Epithelial cell of prostate (primary cell): ENCODE measurements at regions not wholly inside any gene's neighbourhood (a gene's known extent, or its start where the extent isn't known, plus 50 kb on each side); places are given as distances from the start of the nearest gene placed in this dataset.
"Not testable (repeated sequence)": the region's sequence is repeated elsewhere in the genome, so short reads cannot be mapped to it uniquely, and the experiment has no call there.

Source experiments
- DNase-seq: peaks from one replicate; pipeline ENCODE4 v3.0.0-alpha.2; 2011; ENCODE audit warnings: low read depth, low spot score
- H3K27ac ChIP-seq: fragments of 450-650 bp; 2 replicates; pipeline ENCODE4 v1.5.1; 2017; ENCODE audit warnings: mild to moderate bottlenecking

DNA sequence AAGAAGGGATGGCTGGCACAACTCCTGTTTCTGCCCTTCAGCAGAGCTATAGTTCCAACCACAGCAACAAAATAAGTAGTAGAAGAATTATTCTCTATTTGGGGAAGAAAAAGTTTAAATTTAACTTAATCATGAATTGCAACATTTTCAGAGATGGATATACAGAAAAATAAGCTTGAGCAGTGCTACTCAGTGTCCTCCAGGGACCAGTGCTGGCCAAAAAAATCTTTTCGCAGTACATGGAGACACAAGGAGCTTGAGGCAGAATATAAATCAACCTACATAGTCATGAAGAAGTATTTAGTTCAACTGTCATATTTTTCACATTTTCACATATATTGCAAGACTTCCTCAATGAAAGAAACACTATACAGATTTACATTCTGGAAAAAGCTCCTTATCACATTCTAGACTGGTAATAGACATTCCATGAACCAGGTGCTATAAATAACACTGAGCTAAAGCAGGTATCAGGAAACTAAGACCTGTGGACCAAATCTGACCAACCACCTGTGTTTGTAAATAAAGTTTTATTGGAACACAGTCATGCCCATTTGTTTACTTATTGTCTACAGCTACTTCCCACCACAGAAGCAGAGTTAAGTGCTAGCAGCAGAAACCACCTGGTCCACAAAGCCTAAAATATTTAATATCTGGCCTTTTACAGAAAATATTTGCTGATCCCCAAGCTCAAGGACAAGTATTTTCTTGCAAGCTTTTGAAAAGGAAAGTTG lies 101.9 kb downstream of the RGS21 start:
- no peak for DNase-seq
- H3K27ac ChIP-seq: no peak overlapping the region

DNA sequence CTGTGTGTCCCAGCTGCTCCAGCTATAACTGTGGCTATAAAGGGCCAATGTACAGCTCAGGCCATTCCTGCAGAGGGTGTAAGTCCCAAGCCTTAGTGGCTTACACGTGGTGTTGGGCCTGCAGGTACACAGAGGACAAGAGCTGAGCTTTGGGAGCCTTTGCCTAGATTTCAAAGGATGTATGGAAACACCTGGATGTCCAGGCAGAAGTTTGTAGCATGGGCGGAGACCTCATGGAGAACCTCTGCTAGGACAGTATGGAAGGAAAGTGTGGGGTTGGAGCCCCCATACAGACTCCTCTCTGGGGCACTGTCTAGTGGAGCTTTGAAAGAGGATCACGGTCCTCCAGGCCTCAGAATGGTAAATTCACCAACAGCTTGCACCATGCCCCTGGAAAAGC lies 113.9 kb downstream of the RGS21 start:
- no peak overlapping the region for H3K27ac ChIP-seq
- no peak for DNase-seq

GRCh38 chr1:192435704-192436103 lies 118.9 kb downstream of the RGS21 start:
- H3K27ac ChIP-seq: no peak overlapping the region
- DNase-seq: no peak

DNA sequence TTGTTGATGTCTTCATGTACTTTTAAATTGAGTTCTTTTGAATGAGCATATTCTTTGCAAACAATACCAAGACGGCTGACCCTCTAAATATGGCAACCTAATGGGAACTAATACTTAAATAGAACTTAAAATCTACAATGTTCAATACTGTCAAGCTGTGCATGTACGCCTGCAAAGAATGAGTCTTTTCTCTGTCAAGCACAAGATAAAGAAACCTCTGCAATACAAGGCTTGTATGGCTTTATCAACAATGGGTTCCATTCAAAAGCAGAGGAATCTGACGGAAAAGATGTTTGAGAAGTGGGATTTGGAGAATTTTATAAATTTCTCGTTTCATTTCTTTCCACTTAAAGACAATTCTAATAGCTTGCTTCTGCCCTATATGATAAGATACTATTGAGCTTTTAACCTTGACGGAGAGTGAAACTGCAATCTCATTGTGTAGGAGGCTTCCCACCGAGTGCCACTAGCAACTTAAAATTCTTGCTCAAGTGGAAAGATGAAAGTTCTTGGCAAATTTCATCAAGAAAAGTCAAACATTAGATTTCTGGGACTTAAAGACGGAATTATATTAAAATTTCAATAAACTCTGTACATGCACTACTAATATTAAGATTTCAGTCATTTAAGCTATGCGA lies 119.8 kb downstream of the RGS21 start:
- DNase-seq: no peak
- H3K27ac ChIP-seq: no peak overlapping the region

- H3K27ac ChIP-seq: no peak overlapping the region
- no peak for DNase-seq
These were observed 121.9 kb downstream of the RGS21 start for GRCh38 chr1:192438737-192439136.

DNA sequence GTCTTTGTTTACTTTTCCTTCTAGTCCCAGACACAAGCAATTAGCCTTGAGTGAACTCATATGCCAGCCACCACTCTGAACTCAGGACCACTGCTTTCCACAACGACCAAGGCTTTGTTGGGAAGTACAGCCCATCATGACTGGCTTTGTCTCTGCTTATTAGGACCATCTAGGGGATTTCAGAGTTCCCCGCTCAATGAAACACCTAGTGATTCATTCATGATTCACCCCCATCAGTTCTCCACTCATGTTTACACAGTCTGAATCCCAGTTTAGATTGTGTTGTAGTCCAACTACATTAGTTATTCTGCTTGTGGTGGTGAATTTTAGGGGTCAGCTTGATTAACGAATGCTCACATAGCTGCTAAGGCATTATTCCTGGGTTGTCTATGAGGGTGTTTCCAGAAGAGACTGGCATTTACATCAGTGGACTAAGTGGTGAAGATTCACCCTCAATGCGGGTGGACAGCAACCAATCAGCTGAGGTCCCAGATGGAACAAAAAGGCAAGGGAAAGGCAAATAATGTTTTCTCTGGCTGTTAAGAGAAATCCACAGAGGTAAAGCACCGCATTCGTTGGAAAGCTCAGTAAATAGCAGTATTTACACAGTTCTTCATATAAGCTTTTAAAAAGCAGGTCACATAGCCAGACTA lies 122.7 kb downstream of the RGS21 start:
- DNase-seq: peak; percentile 40
- no peak overlapping the region for H3K27ac ChIP-seq

DNA sequence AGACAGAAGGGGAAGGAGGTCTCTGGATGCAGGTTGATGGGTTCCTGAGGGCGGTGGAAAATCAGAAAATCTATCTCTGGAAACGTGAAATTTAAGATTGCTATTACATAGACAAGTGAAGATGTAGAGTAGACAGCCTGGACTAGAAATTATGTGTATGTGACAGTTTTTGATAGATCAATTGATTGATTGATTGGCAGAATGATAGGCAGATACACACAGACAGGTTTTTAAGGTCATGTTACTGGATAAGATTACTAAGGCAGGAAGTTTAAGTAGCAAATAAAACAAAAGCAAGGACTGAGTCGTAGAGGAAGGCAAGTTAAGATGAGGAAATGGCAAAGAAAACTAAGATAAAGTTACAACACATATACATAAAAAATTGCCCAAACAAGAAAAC lies 124.7 kb downstream of the RGS21 start:
- no peak for DNase-seq
- H3K27ac ChIP-seq: no peak overlapping the region

- no peak for DNase-seq
- no peak overlapping the region for H3K27ac ChIP-seq
These were observed 125.9 kb downstream of the RGS21 start for GRCh38 chr1:192442736-192443135.

DNA sequence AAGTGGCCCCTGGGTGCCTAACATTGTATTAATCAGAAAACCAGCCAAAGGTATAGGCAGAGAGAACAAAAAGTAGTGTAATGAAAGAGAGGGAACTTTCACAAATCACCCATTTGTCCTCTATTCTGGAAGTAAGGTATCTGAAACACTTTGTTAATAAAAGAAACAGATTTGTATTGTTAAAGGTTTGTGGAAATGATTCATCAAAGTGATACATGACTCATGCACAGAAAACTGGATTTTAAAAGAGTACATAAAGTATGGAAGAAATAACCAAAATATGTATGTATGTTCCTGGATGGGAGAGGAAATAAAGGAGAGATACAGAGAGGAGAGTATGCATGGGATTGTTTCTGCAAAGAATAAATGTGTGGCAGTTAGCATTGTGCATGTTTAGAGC lies 126.8 kb downstream of the RGS21 start:
- no peak for DNase-seq
- H3K27ac ChIP-seq: no peak overlapping the region

GRCh38 chr1:192445241-192445640 lies 128.4 kb downstream of the RGS21 start:
- no peak overlapping the region for H3K27ac ChIP-seq

DNA sequence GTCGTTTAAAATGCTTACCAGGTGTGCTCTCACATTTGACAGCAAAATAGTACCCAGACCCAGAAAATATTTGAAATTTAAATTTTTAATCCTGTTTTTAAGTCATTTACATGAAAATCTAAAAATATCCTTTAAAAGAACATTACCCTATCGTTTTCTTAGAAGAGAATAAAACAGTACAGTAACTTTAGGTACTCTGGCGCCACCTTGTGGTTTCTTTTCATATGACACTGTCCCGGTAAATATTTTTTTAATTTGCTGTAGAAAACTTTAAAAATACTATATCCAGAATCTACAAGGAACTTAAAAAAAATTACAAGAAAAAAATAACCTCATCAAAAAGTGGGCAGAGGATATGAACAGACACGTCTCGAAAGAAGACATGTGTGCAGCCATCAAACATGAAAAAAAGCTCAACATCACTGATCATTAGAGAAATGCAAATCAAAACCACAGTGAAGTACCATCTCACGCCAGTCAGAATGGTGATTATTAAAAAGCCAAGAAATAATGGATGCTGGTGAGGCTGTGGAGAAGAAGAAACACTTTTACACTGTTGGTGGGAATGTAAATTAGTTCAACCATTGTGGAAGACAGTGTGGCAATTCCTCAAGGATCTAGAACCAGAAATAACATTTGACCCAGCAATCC lies 129.2 kb downstream of the RGS21 start:
- DNase-seq: no peak
- H3K27ac ChIP-seq: no peak overlapping the region

More at GRCh38 chr1:192445241-192445640, 128.4 kb downstream of the RGS21 start:
- DNase-seq: no peak

DNA sequence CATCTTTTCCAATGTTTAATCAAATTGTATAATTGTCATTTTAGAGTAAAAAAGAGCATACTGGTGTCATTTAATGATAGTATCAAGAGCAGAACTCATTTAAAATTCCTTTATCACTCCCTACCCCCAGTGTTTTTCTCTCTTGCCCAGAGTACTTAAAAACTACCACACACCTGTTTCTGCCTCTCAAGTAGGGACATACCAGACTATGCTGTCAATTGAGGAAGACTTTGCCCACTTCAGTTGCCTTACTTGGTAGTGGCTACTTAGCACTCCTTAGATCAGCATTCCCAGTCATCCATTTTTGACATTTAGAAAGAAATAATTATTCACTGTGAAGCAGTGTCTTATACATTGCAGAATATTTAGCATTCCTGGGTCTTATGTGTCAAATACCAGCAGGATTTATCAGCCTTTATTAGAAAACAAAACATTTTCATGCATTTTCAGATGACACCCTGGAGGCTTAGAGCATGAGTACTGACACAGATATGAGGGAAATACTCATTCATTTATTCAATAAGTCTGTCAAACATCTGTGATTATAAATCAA lies 127.5 kb upstream of the RGS1 start:
- no peak overlapping the region for H3K27ac ChIP-seq
- DNase-seq: no peak

DNA sequence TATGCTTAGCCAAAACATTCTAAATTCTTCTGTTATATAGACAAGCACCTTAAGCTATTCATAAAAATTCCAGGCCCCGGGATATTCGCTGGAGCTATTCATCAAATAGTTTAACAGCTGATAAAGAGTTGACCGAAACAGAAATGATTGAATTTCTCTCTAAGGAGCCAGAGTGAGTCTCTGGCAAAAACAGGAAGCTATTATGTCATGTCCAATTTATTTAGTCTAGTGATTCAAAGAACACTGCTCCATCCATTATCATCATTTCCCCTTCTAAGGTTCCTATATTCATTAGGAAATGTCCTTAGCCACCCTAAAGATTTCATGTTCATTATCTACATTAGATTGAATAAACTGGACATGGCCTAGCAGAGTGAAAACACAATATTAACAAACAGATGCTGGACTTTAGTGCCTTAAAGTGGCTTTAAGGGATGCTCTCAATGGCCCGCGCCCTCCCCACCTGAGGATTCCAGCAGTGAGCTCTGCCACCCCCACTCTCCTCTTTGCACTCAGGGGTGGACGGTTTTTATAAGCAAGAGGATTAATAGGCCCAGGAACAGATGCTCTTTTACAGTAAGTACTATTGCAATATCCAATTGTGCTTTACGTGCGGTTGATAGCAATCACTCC lies 122.1 kb upstream of the RGS1 start:
- H3K27ac ChIP-seq: no peak overlapping the region
- no peak for DNase-seq

DNA sequence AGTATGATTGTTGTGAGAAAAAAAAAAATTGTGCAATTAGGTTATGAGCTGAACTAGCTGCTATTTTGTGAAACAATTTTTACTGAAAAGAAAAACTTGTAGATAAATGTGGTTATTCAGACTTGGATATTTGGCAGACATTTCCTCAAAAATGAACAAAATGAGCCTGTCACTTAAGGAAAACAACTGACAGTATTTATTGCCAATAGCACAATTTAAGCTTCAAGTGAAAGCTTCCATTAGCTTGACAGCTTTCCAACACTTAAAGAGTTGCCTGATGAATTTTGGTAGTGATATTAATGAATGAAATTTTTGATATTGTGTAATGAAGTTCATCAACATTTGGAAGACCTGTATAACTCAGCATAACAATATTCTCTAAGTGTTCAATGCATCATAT lies 116.1 kb upstream of the RGS1 start:
- H3K27ac ChIP-seq: no peak overlapping the region
- no peak for DNase-seq

GRCh38 chr1:192461684-192462083 lies 113.9 kb upstream of the RGS1 start:
- no peak overlapping the region for H3K27ac ChIP-seq
- no peak for DNase-seq

DNA sequence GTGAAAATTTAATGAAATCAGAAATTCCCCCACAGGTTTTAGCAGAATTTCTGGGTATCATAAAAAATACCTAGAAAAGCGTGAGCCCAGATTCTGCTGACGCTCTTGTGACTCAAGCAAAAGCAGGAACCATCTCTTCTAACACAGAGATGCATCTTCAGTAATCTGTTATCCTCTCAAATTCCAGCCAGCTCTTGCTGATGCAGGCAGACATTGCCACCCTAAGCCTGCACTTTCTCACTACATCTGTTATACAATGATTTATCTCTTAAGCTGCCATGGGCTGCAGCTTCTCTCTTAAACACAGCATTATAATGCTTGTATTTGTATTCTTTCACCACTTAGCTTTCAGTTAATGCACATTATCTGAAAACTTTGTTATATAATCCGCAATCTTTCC lies 113.0 kb upstream of the RGS1 start:
- no peak overlapping the region for H3K27ac ChIP-seq
- no peak for DNase-seq

DNA sequence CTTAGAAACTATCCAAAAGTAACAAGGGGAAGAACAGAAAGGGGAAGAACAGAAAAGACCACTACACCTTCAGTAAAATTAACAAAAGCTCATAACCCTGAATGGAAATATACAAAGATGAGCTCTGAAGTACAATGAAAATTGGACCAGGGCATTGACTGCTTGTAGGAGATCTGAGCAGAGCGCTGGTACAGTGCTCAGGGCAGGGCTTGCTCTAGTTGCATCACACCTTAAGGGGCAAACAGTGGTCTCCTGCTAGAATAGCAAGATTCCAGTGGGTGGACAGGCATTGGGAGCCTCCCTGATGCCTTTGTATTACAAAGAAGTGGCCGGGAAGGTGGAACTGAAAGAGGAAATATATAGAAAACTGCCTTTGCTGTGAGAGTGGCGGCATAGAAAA lies 111.9 kb upstream of the RGS1 start:
- no peak overlapping the region for H3K27ac ChIP-seq
- DNase-seq: no peak

GRCh38 chr1:192465221-192465620 lies 110.4 kb upstream of the RGS1 start:
- not testable (repeated sequence) for DNase-seq, H3K27ac ChIP-seq

DNA sequence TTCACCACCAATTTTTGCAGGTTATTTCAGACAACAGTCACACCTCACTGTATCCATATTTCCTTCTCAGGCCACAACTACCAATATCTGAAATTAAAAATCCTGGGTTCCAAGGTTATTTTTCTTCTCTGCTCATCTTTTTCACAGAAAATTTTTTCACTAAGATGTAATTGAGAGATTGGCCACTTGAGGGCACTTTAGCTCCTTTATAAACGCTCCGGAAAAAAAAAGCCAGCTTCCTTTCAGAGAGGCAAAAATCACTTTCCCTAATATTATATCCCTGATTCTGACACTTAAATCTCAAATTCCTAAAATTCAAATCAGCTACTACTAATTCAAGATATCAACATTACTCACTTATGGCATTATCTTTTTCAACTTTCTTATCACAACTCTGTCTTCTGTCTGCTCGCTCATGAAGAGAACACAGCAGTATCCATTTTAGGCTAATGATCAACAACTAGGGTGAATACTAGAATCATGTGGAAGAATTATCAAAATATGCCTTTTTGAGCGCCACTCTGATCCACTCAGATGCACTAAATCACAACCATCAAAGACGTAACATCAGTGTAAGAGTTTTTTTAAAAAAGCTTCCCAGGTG lies 101.4 kb upstream of the RGS1 start:
- H3K27ac ChIP-seq: no peak overlapping the region
- DNase-seq: no peak

DNA sequence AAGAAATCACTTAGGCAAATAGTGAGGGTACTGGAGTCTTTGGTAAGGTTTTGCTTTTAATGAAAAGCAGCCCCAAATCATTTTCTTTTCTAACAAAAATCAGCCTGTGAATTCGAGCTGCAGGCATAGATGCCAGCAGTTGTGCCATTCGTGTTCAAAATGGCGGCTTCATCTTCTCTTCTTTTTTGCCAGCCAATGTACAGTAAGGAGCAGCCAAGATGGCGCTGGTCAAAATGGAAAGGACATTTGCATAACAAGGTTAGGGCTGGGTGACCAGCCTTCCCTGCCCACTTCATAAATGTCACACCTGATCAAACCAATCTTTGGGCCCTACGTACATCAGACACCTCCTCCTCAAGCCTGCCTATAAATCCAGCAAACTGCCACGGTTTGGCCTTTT lies 100.2 kb upstream of the RGS1 start:
- no peak for DNase-seq
- no peak overlapping the region for H3K27ac ChIP-seq
